Omental fat pad (tissue), 3 donors: ENCODE measurements at regions not wholly inside any gene's neighbourhood (a gene's known extent, or its start where the extent isn't known, plus 50 kb on each side); places are given as distances from the start of the nearest gene placed in this dataset.

ENCODE experiments used
- ATAC-seq: fragments of 150-250 bp; one replicate; pipeline ENCODE4 v1.9.1; 2016; ENCODE audit warnings: mild to moderate bottlenecking, moderate library complexity; ENCODE audit not compliant: low FRiP score
- DNase-seq: peaks from one replicate; pipeline ENCODE4 v3.0.0-alpha.2; 2019; ENCODE audit warnings: low spot score
- TF ChIP-seq, protein P1 (sequence below), 3 donors: fragments of 450-650 bp; IDR thresholded peaks; one replicate each; pipeline ENCODE4 v1.5.1; 2016 to 2017; ENCODE audit warnings: antibody characterized with exemption in 3 of 3, mild to moderate bottlenecking in 3 of 3, moderate library complexity in 2 of 3

DNA sequence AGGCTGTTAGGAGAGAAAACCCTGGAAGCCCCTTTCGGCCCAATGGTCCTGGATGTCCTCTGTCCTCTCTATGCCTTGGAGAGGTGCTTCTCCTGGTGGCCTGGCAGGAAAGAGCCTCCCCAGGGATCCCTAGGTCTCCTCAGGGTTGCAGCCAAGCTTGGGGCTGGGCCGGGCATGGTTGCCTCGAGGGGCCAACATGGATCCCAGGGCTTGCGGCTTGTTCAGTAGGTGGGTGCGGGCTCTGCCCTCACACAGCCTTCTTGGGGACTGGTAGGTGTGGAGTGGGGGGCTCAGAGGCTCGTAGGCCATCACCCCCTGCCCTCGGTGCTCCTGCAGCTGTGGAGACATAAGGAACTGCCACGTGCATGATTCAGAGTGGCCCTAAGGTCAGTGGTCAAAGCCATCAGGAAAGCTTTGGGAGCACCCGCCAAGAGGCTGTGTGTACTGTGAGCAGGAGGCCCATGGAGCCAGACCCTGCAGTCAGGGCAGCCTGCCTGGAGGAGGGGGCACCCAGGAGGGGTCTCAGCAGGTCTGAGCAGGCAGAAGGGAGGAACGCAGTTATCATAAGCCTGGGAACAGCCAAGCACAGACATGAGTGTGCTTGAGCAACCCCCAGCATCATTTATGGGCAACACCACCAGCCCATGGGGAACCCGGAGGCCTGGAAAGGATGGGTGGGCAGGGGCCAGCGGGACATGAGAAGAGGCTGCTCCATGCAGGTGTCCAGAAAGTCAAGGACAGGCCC lies 231.0 kb downstream of the GLI2 start:
- no peak for DNase-seq
- ATAC-seq = no peak
- TF ChIP-seq, protein P1, sequence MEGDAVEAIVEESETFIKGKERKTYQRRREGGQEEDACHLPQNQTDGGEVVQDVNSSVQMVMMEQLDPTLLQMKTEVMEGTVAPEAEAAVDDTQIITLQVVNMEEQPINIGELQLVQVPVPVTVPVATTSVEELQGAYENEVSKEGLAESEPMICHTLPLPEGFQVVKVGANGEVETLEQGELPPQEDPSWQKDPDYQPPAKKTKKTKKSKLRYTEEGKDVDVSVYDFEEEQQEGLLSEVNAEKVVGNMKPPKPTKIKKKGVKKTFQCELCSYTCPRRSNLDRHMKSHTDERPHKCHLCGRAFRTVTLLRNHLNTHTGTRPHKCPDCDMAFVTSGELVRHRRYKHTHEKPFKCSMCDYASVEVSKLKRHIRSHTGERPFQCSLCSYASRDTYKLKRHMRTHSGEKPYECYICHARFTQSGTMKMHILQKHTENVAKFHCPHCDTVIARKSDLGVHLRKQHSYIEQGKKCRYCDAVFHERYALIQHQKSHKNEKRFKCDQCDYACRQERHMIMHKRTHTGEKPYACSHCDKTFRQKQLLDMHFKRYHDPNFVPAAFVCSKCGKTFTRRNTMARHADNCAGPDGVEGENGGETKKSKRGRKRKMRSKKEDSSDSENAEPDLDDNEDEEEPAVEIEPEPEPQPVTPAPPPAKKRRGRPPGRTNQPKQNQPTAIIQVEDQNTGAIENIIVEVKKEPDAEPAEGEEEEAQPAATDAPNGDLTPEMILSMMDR (IDR thresholded peaks at IDR 0.05) = no peak

DNA sequence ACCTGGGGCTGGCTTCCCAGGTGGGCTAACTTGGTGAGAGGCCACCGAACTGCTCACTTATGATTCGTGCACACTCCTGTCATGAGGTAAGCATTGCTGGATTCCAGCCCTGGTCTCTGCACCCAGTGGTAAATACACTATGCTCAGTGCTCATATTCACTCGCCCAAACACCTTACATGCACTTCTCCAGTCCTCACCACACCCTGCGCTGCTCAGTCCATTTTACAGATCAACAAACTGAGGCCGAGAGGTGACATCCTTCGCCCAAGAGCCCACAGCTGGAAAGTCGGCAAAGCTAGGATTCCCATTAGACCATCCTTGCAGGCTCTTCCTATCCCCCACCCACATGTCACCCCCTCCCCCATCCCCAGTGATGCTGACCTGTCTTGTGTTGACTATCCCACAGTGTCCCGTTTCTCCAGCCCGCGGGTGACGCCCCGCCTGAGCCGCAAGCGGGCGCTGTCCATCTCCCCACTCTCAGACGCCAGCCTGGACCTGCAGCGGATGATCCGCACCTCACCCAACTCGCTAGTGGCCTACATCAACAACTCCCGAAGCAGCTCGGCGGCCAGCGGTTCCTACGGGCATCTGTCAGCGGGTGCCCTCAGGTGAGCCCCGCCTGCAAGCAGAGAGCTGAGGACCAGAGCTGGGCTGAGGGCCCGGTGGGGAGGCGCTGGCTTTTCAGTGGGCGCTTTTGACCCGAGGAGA lies 232.8 kb downstream of the GLI2 start:
- no peak for ATAC-seq
- DNase-seq = no peak
- TF ChIP-seq, protein P1 (IDR thresholded peaks at IDR 0.05) = no peak

DNA sequence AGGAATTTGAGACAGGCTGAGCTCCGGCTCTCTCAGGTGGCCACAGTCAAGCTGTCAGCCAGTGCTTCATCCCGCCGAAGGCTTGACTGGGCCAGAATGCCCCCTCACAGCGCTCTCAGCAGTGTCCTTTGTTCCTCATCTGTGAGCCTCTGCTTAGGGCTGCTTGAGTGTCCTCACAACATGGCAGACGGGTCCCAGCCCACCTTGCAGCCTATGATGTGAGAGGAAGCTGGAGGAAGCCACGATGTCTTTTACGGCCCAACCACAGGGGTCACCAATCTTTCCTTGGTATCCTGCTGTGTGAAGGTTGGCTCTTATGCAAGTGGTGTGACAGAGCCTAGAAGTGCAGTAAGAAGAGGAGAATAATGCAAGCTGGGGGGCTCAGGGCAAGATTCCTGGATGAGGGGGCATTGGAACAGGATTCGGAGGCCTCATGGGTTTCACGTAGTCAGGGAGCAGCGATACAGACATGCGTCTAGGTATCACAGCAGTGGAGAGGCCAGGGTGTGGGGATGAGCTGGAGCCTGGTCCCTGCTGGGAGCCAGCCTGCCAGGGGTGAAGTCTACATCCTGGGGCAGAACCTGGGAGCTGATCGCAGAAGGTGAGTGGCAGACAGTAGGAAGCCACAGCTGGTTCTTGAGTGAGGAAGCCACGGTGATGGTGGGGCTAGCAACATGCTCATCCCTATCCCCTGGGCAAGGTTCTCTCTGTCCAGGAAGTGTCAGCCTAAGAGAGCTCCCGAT lies 234.1 kb downstream of the GLI2 start:
- DNase-seq (no peak), ATAC-seq (no peak)
- TF ChIP-seq, protein P1 (IDR thresholded peaks at IDR 0.05) = no peak

DNA sequence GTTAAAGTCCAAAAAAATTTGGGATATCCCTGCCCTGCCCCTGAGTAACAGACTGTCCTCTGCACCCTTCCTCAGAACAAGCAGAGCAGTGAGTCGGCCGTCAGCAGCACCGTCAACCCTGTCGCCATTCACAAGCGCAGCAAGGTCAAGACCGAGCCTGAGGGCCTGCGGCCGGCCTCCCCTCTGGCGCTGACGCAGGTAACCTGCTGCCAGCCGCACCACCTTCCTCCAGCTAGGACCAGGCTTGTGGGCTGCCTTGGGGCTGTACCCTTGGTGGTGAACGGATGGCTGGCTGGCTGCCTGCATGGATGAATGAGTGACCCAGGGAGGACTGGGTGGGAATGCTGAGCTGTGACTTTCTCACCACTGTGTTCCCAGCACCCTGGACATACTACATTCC lies 236.2 kb downstream of the GLI2 start:
- ATAC-seq = no peak
- TF ChIP-seq, protein P1 (IDR thresholded peaks at IDR 0.05) = no peak
- no peak for DNase-seq

DNA sequence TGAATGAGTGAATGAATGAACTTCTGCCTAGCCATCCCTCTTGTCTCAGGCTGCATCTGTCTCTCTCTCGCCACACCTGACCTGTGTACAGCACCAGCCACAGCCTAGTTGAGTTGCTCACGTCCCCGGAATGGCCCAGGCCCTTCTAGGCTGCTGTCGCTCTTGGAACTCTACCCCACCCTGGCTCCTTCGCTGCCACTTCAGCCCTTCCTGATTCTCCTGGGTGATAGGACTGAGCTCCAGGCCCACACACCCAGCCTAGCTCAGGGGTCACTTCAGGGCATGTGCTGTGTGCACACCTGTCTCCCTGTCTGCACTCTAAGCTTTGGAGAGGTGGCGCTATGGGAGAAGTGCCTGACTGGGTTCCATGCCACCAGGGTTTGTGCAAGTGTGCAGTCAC lies 236.6 kb downstream of the GLI2 start:
- DNase-seq (no peak), ATAC-seq (no peak)
- TF ChIP-seq, protein P1 (IDR thresholded peaks at IDR 0.05) = no peak

DNA sequence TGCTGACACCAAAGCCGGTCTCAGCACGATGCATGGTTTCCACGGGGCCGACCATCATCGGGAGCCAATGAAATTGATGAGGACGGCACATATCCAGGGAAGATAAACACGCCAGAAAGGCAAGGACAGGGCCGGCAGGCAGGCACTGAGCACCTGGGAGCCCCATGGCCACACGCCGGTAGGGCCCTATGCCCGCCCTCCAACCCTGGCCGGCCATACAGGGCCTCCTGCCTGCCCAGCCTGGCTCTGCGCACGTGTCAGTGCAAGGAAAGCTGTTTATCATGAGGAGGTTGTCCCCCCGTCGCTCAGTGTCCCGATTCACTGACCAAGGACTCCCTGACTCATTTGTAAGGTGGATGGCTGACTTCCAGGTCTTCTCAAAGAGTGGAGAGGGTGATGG lies 237.5 kb downstream of the GLI2 start:
- ATAC-seq (no peak), DNase-seq (no peak)
- TF ChIP-seq, protein P1 (IDR thresholded peaks at IDR 0.05) = no peak
